GM12878 (cell line): ENCODE measurements at regions not wholly inside any gene's neighbourhood (a gene's known extent, or its start where the extent isn't known, plus 50 kb on each side); places are given as distances from the start of the nearest gene placed in this dataset.

Experiments used
- CTCF ChIP-seq, 3 experiments: IDR thresholded peaks in 2 of 3; conservative IDR thresholded peaks in 1 of 3; 2 replicates each; pipeline ENCODE4 v1.5.1; 2011; ENCODE audit warnings: low read depth in 3 of 3, low read length in 3 of 3, mild to moderate bottlenecking in 3 of 3, control low read depth in 2 of 3, moderate library complexity in 2 of 3, inconsistent platforms in 1 of 3, mixed read lengths in 1 of 3; ENCODE audit not compliant: control insufficient read depth in 2 of 3, insufficient read depth in 1 of 3; ENCODE audit errors: extremely low read depth in 1 of 3
- EZH2 ChIP-seq: IDR thresholded peaks from 2 replicates; pipeline ENCODE4 v1.6.1; 2012; ENCODE audit warnings: low read depth, mild to moderate bottlenecking, control low read depth, inconsistent platforms, low read length, borderline replicate concordance; ENCODE audit not compliant: control insufficient read depth
- FOXM1 ChIP-seq: IDR thresholded peaks from 2 replicates; pipeline ENCODE4 v1.6.1; 2012; ENCODE audit warnings: low read depth, mild to moderate bottlenecking, inconsistent platforms, low read length, moderate library complexity
- POLR2AphosphoS5 ChIP-seq: IDR thresholded peaks from 2 replicates; pipeline ENCODE4 v1.6.1; 2011; ENCODE audit warnings: mild to moderate bottlenecking, low read length, inconsistent platforms

GRCh38 chr12:46981622-46982021 lies 97.8 kb upstream of the PCED1B start:
- no peak for TF ChIP-seq FOXM1
- TF ChIP-seq POLR2AphosphoS5, result no peak
- no peak for TF ChIP-seq EZH2
- TF ChIP-seq CTCF (IDR thresholded peaks at IDR 0.05 in 2 of 3, conservative IDR thresholded peaks at IDR 0.05 in 1 of 3; ENCODE audit: control insufficient read depth in 2 of 3, extremely low read depth in 1 of 3, insufficient read depth in 1 of 3, low read depth in 3 of 3, low read length in 3 of 3), result no peak
